ENCODE measurements at regions not wholly inside any gene's neighbourhood (a gene's known extent, or its start where the extent isn't known, plus 50 kb on each side); places are given as distances from the start of the nearest gene placed in this dataset.

GRCh38 chr9:100640447-100641050 lies 62.7 kb downstream of the CAVIN4 start:
- TF ChIP-seq CTCF (IDR thresholded peaks at IDR 0.05; ENCODE audit: low read length) (no peak), EZH2phosphoT487 (IDR thresholded peaks at IDR 0.05; ENCODE audit: low read length) (no peak)
